CD14-positive monocyte (primary cell): ENCODE measurements at regions not wholly inside any gene's neighbourhood (a gene's known extent, or its start where the extent isn't known, plus 50 kb on each side); places are given as distances from the start of the nearest gene placed in this dataset.

Experiments
- DNase-seq, 3 donors: peaks; one replicate each; pipeline ENCODE4 v3.0.0-alpha.2; 2011 to 2022
- H2AFZ ChIP-seq: 2 replicates; pipeline ENCODE4 v1.6.0; 2012; ENCODE audit warnings: mild to moderate bottlenecking, low read depth, low read length, inconsistent platforms; ENCODE audit not compliant: insufficient read depth, poor library complexity, severe bottlenecking
- H3K27ac ChIP-seq, 2 donors: 1 replicate in 1 of 2; 2 replicates in 1 of 2; pipeline ENCODE4 v1.5.1; 2012 to 2013; ENCODE audit warnings: low read length in 2 of 2, control low read depth in 1 of 2, inconsistent platforms in 1 of 2, low read depth in 1 of 2, mild to moderate bottlenecking in 1 of 2
- H3K27me3 ChIP-seq, 2 donors: one replicate each; pipeline versions ENCODE4 v1.6.0 to v1.6.1; 2011 to 2013; ENCODE audit warnings: low read length in 2 of 2; ENCODE audit not compliant: control insufficient read depth in 2 of 2, insufficient read depth in 2 of 2
- H3K36me3 ChIP-seq, 2 donors: replicated peaks in 1 of 2; 1 replicate in 1 of 2; 2 replicates in 1 of 2; pipeline versions ENCODE4 v1.5.1 to v1.6.1; 2012 to 2013; ENCODE audit warnings: low read length in 2 of 2, control low read depth in 1 of 2, inconsistent platforms in 1 of 2, mild to moderate bottlenecking in 1 of 2; ENCODE audit not compliant: insufficient read depth in 2 of 2, control insufficient read depth in 1 of 2
- H3K4me1 ChIP-seq, 2 donors: 1 replicate in 1 of 2; 2 replicates in 1 of 2; pipeline versions ENCODE4 v1.5.1 to v1.6.1; 2012 to 2013; ENCODE audit warnings: low read length in 2 of 2, control low read depth in 1 of 2, inconsistent platforms in 1 of 2, mild to moderate bottlenecking in 1 of 2, moderate library complexity in 1 of 2; ENCODE audit not compliant: insufficient read depth in 2 of 2, control insufficient read depth in 1 of 2
- H3K4me2 ChIP-seq: replicated peaks from 2 replicates; pipeline ENCODE3; 2012; ENCODE audit warnings: low read length, moderate library complexity, mild to moderate bottlenecking; ENCODE audit not compliant: poor library complexity, severe bottlenecking; ENCODE audit errors: extremely low read depth
- H3K4me3 ChIP-seq, 3 experiments: fragments of 200-600 bp in 1 of 3; sonication (generic) in 1 of 3; replicated peaks in 1 of 3; 1 replicate in 2 of 3; 2 replicates in 1 of 3; pipeline ENCODE4 v1.5.1; 2011 to 2013; ENCODE audit warnings: low read length in 3 of 3, mild to moderate bottlenecking in 3 of 3, control low read depth in 2 of 3, low read depth in 2 of 3, inconsistent platforms in 1 of 3, moderate library complexity in 1 of 3
- H3K79me2 ChIP-seq: 2 replicates; pipeline ENCODE4 v1.6.0; 2012; ENCODE audit warnings: mild to moderate bottlenecking, control low read depth, inconsistent platforms, low read length, moderate library complexity; ENCODE audit not compliant: insufficient read depth
- H3K9ac ChIP-seq: 2 replicates; pipeline ENCODE4 v1.6.0; 2017; ENCODE audit warnings: low read length, mild to moderate bottlenecking; ENCODE audit not compliant: insufficient read depth, poor library complexity, severe bottlenecking
- H3K9me3 ChIP-seq, 2 donors: replicated peaks in 1 of 2; 1 replicate in 1 of 2; 2 replicates in 1 of 2; pipeline versions ENCODE4 v1.5.1 to v1.6.1; 2012 to 2013; ENCODE audit warnings: low read length in 2 of 2, control low read depth in 1 of 2; ENCODE audit not compliant: control insufficient read depth in 1 of 2, insufficient read depth in 1 of 2
- H4K20me1 ChIP-seq: 2 replicates; pipeline ENCODE4 v1.6.0; 2012; ENCODE audit warnings: mild to moderate bottlenecking, low read length, control low read depth, moderate library complexity; ENCODE audit not compliant: insufficient read depth
- H3K27ac Mint-ChIP-seq, 7 donors: one replicate each; pipeline ENCODE4 v1.8.0; 2020; ENCODE audit warnings: mild to moderate bottlenecking in 7 of 7, mixed read lengths in 7 of 7, moderate library complexity in 6 of 7, inconsistent platforms in 2 of 7
- H3K27me3 Mint-ChIP-seq, 3 donors: one replicate each; pipeline ENCODE4 v1.8.0; 2021 to 2022; ENCODE audit warnings: low read depth in 3 of 3, mild to moderate bottlenecking in 3 of 3, mixed read lengths in 3 of 3, moderate library complexity in 3 of 3, inconsistent platforms in 1 of 3
- H3K36me3 Mint-ChIP-seq, 2 donors: one replicate each; pipeline ENCODE4 v1.8.0; 2020; ENCODE audit warnings: mixed read lengths in 2 of 2, inconsistent platforms in 1 of 2, mild to moderate bottlenecking in 1 of 2
- H3K4me1 Mint-ChIP-seq: one replicate; pipeline ENCODE4 v1.8.0; 2020; ENCODE audit warnings: mild to moderate bottlenecking, mixed read lengths
- H3K4me3 Mint-ChIP-seq, 2 donors: one replicate each; pipeline ENCODE4 v1.8.0; 2020; ENCODE audit warnings: mild to moderate bottlenecking in 2 of 2, mixed read lengths in 2 of 2, moderate library complexity in 1 of 2
- H3K9me3 Mint-ChIP-seq, 7 donors: one replicate each; pipeline ENCODE4 v1.8.0; 2020 to 2022; ENCODE audit warnings: mixed read lengths in 7 of 7, mild to moderate bottlenecking in 6 of 7, moderate library complexity in 6 of 7, inconsistent platforms in 2 of 7
- CTCF ChIP-seq: fragments of 200-600 bp; IDR thresholded peaks from one replicate; pipeline ENCODE4 v1.8.0; 2022; ENCODE audit warnings: antibody characterized with exemption, mild to moderate bottlenecking
- whole genome bisulfite sequencing: methylation state at CpG from one replicate; pipeline ENCODE4 v1.1.5; 2013; ENCODE audit warnings: missing lambda C conversion rate; ENCODE audit not compliant: insufficient coverage; 5-methylcytosine and 5-hydroxymethylcytosine counted together
- intact Hi-C, 2 donors: fragments of 100-400 bp; cut with micrococcal nuclease; formaldehyde crosslinking; loops; one replicate each; pipeline versions ENCODE4 v1.15.0 to v1.15.1; 2023

- no peaks in the 10 kb centered on the region for H3K36me3 ChIP-seq
- Mint-ChIP-seq H3K27ac (no peak overlapping the region), H3K9me3 (peaks cover 20 to 48% (median 32%) of the 10 kb centered on the region in 7 donors), H3K27me3 (peaks cover 0 to 3% (median 0%) of the 10 kb centered on the region in 3 donors), H3K4me1 (no peaks in the 10 kb centered on the region), H3K36me3 (no peaks in the 10 kb centered on the region), H3K4me3 (no peak overlapping the region)
- H3K27me3 ChIP-seq, result no peaks in the 10 kb centered on the region
- no peak overlapping the region for H3K4me2 ChIP-seq
- H3K9me3 ChIP-seq, result peaks cover 56 to 58% of the 10 kb centered on the region in 2 donors
- DNase-seq, result no peak
- 80% methylated on average over 10 of the region's 15 CpGs for WGBS
- H3K27ac ChIP-seq, result no peak overlapping the region
- no peaks in the 10 kb centered on the region for H3K4me1 ChIP-seq
- H3K4me3 ChIP-seq, result no peak overlapping the region
- intact Hi-C loops, result no loop called here
- H3K9ac ChIP-seq, result no peak overlapping the region
- no peak overlapping the region for H2AFZ ChIP-seq
- H3K79me2 ChIP-seq, result no peaks in the 10 kb centered on the region
- no peaks in the 10 kb centered on the region for H4K20me1 ChIP-seq
- no peak for TF ChIP-seq CTCF
These were observed 133.2 kb downstream of the TUBA3C start for GRCh38 chr13:19048381-19048780.

- no peaks in the 10 kb centered on the region for H3K27me3 ChIP-seq
- Mint-ChIP-seq H3K9me3 (peaks cover 2 to 11% (median 8%) of the 10 kb centered on the region in 7 donors), H3K4me3 (no peak overlapping the region)
These were observed 158.5 kb downstream of the TUBA3C start for GRCh38 chr13:19023115-19023514.

More at GRCh38 chr13:19023115-19023514, 158.5 kb downstream of the TUBA3C start:
- H3K27ac Mint-ChIP-seq, result no peak overlapping the region
- no peak overlapping the region for H3K4me3 ChIP-seq
- intact Hi-C loops, result no loop called here
- no peaks in the 10 kb centered on the region for H3K36me3 ChIP-seq
- H3K4me1 Mint-ChIP-seq, result no peaks in the 10 kb centered on the region
- peaks cover 1 to 5% (median 2%) of the 10 kb centered on the region in 3 donors for H3K27me3 Mint-ChIP-seq
- no peak for DNase-seq
- WGBS, result 29% methylated on average over 2 of the region's 2 CpGs
- H4K20me1 ChIP-seq, result no peaks in the 10 kb centered on the region
- H3K9me3 ChIP-seq, result peaks cover 3 to 27% of the 10 kb centered on the region in 2 donors
- no peak for TF ChIP-seq CTCF
- no peaks in the 10 kb centered on the region for H3K36me3 Mint-ChIP-seq
- no peak overlapping the region for H2AFZ ChIP-seq
- H3K4me1 ChIP-seq, result no peaks in the 10 kb centered on the region
- no peak overlapping the region for H3K9ac ChIP-seq
- H3K79me2 ChIP-seq, result no peaks in the 10 kb centered on the region
- no peak overlapping the region for H3K4me2 ChIP-seq
- no peak overlapping the region for H3K27ac ChIP-seq
